ENCODE measurements at regions not wholly inside any gene's neighbourhood (a gene's known extent, or its start where the extent isn't known, plus 50 kb on each side); places are given as distances from the start of the nearest gene placed in this dataset.
"Not testable (repeated sequence)": the region's sequence is repeated elsewhere in the genome, so short reads cannot be mapped to it uniquely, and the experiment has no call there.

- not testable (repeated sequence) for FAIRE-seq; DNase-seq (ENCODE audit: extremely low spot score, insufficient read length, low read depth)
Observed at GRCh38 chrX:1105031-1105430, 107.4 kb downstream of the CRLF2 start.

- no peak for FAIRE-seq
- DNase-seq (ENCODE audit: extremely low spot score, insufficient read length, low read depth) = no peak
Observed at GRCh38 chrX:1103360-1103759, 109.1 kb downstream of the CRLF2 start.

- FAIRE-seq (no peak), DNase-seq (ENCODE audit: extremely low spot score, insufficient read length, low read depth) (no peak)
Observed at GRCh38 chrX:1102786-1103185, 109.7 kb downstream of the CRLF2 start.

- DNase-seq (ENCODE audit: extremely low spot score, insufficient read length, low read depth); FAIRE-seq: not testable (repeated sequence)
Observed at GRCh38 chrX:1102221-1102620, 110.2 kb downstream of the CRLF2 start.

GRCh38 chrX:1099146-1099770, 113.2 kb downstream of the CRLF2 start:
- DNase-seq (ENCODE audit: extremely low spot score, insufficient read length, low read depth) (no peak), FAIRE-seq (no peak)

GRCh38 chrX:1097328-1097727, 115.1 kb downstream of the CRLF2 start:
- FAIRE-seq (no peak), DNase-seq (ENCODE audit: extremely low spot score, insufficient read length, low read depth) (no peak)

GRCh38 chrX:1094566-1095333, 117.7 kb downstream of the CRLF2 start:
- FAIRE-seq = no peak
- no peak for DNase-seq (ENCODE audit: extremely low spot score, insufficient read length, low read depth)

GRCh38 chrX:1093586-1094421, 118.6 kb downstream of the CRLF2 start:
- no peak for DNase-seq (ENCODE audit: extremely low spot score, insufficient read length, low read depth)
- FAIRE-seq = no peak

GRCh38 chrX:1093121-1093520, 119.3 kb downstream of the CRLF2 start:
- DNase-seq (ENCODE audit: extremely low spot score, insufficient read length, low read depth) (no peak), FAIRE-seq (no peak)

GRCh38 chrX:1086444-1087409, 125.7 kb downstream of the CRLF2 start:
- no peak for FAIRE-seq
- DNase-seq (ENCODE audit: extremely low spot score, insufficient read length, low read depth) = no peak

- not testable (repeated sequence) for FAIRE-seq; DNase-seq (ENCODE audit: extremely low spot score, insufficient read length, low read depth)
Observed at GRCh38 chrX:1085871-1086270, 126.6 kb downstream of the CRLF2 start.

GRCh38 chrX:1084689-1085088, 127.8 kb downstream of the CRLF2 start:
- DNase-seq (ENCODE audit: extremely low spot score, insufficient read length, low read depth) = no peak
- FAIRE-seq = no peak

GRCh38 chrX:1076871-1077651, 135.4 kb downstream of the CRLF2 start:
- DNase-seq (ENCODE audit: extremely low spot score, insufficient read length, low read depth) (no peak), FAIRE-seq (no peak)

GRCh38 chrX:1075741-1076140, 136.7 kb downstream of the CRLF2 start:
- no peak for FAIRE-seq
- DNase-seq (ENCODE audit: extremely low spot score, insufficient read length, low read depth) = no peak

- FAIRE-seq = no peak
Observed at GRCh38 chrX:1075156-1075555, 137.3 kb downstream of the CRLF2 start.

GRCh38 chrX:1074755-1075154, 137.7 kb downstream of the CRLF2 start:
- FAIRE-seq = no peak
- no peak for DNase-seq (ENCODE audit: extremely low spot score, insufficient read length, low read depth)

More at GRCh38 chrX:1075156-1075555, 137.3 kb downstream of the CRLF2 start:
- no peak for DNase-seq (ENCODE audit: extremely low spot score, insufficient read length, low read depth)

GRCh38 chrX:1074172-1074571, 138.3 kb downstream of the CRLF2 start:
- DNase-seq (ENCODE audit: extremely low spot score, insufficient read length, low read depth) = no peak
- FAIRE-seq = no peak

- no peak for FAIRE-seq
Observed at GRCh38 chrX:1072637-1073377, 139.6 kb downstream of the CRLF2 start.

More at GRCh38 chrX:1072637-1073377, 139.6 kb downstream of the CRLF2 start:
- no peak for DNase-seq (ENCODE audit: extremely low spot score, insufficient read length, low read depth)
